ENCODE measurements at regions not wholly inside any gene's neighbourhood (a gene's known extent, or its start where the extent isn't known, plus 50 kb on each side); places are given as distances from the start of the nearest gene placed in this dataset.

DNA sequence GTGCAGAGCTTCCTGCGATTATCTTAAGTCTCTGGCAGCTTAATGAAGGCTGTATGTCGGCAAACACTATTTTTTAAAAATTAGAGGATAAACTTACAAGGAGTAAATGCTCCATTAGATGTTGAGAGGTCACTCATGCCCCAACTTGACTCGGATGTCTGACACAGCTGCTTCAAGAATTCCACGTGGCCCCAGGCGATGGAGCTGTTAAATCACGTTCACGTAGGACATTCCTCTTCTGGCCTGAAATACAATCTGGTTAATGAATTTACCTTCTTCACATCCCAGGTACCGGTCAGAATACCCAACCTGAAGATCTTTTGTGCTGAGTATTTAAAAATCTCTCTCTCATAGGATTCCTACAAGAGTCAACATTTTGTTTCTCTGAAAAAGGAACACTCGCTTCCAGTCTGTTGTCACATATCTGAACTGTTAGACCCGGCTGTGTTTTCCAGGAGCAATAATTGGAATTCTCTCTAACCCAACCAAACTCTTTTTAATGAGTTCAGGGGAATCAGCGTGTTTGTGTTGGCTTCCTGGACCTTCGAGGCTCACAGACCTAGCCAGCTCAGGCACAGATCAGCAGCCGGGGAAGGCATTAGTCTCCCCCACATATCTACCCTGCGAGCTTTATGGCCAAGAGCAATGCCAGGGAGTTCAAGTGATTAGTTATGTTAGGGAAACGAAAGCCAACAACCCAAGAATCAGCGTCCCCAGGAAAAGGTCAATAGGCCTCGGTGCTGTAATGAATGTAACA is 284.9 kb downstream of the FGFR2 start:
- Histone ChIP-seq H3K9ac (ENCODE audit: low read length) (no peak overlapping the region), H3K79me1 (ENCODE audit: low read length) (no peaks in the 10 kb centered on the region), H3K4me3 (ENCODE audit: low read length) (no peak overlapping the region), H4K8ac (ENCODE audit: low read depth, low read length) (no peak overlapping the region), H3K27ac (ENCODE audit: low read depth, low read length) (no peak overlapping the region), H3K79me2 (ENCODE audit: control insufficient read depth, insufficient read depth, low read length) (no peaks in the 10 kb centered on the region), H4K5ac (ENCODE audit: low read length) (no peak overlapping the region), H2BK120ac (ENCODE audit: low read depth, low read length) (no peak overlapping the region), H3K56ac (ENCODE audit: low read length) (no peak overlapping the region), H3K23ac (ENCODE audit: low read length) (no peak overlapping the region), H2BK5ac (ENCODE audit: low read length) (no peak overlapping the region), H3K4ac (ENCODE audit: low read depth, low read length) (no peak overlapping the region), H3K4me1 (ENCODE audit: control insufficient read depth, low read depth, low read length) (peaks cover 9% of the 10 kb centered on the region), H3K4me2 (ENCODE audit: low read length) (no peak overlapping the region), H3K27me3 (ENCODE audit: insufficient read depth, low read length, poor library complexity) (no peaks in the 10 kb centered on the region), H3K18ac (ENCODE audit: low read length) (peak overlapping the region; percentile 71), H2AK5ac (ENCODE audit: low read length) (no peak overlapping the region), H2BK15ac (replicated peaks; ENCODE audit: low read depth) (peak overlapping the region; percentile 46), H3K36me3 (ENCODE audit: control insufficient read depth, insufficient read depth, low read length) (no peaks in the 10 kb centered on the region)
- peak; percentile 58 for DNase-seq
- no CpG with 5 or more reads among the region's 17 CpGs for WGBS (ENCODE audit: extremely low coverage, insufficient coverage, low lambda C conversion rate)

DNA sequence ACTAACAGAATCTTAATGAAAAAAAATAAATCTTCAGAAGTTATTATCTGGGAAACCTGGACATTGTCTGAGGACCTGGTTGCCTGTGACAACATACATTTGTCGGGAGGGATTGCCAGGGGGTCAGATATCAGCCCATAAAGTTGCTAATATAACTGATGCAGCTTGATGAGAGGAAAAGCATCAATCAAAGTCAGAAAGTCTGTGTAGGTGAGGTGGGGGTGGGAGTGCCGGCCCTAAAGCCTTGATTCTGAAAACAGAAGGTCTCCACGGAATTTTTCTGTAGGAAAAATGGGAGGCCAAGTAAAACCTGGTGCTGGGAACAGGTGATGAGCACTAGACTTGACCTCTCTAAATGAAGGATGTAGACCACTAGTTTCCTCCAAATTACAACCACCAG is 281.8 kb downstream of the FGFR2 start:
- no peak overlapping the region for H3K4me2 ChIP-seq (ENCODE audit: low read length)
- no peak overlapping the region for H3K4ac ChIP-seq (ENCODE audit: low read depth, low read length)
- no peak overlapping the region for H4K5ac ChIP-seq (ENCODE audit: low read length)
- no peak overlapping the region for H2BK15ac ChIP-seq (replicated peaks; ENCODE audit: low read depth)
- no peaks in the 10 kb centered on the region for H3K79me1 ChIP-seq (ENCODE audit: low read length)
- H3K27me3 ChIP-seq (ENCODE audit: insufficient read depth, low read length, poor library complexity), result no peaks in the 10 kb centered on the region
- H3K79me2 ChIP-seq (ENCODE audit: control insufficient read depth, insufficient read depth, low read length), result no peaks in the 10 kb centered on the region
- H3K18ac ChIP-seq (ENCODE audit: low read length), result no peak overlapping the region
- H2AK5ac ChIP-seq (ENCODE audit: low read length), result no peak overlapping the region
- peaks cover 9% of the 10 kb centered on the region for H3K4me1 ChIP-seq (ENCODE audit: control insufficient read depth, low read depth, low read length)
- no peak overlapping the region for H3K9ac ChIP-seq (ENCODE audit: low read length)
- no peak overlapping the region for H3K27ac ChIP-seq (ENCODE audit: low read depth, low read length)
- DNase-seq, result no peak
- H3K36me3 ChIP-seq (ENCODE audit: control insufficient read depth, insufficient read depth, low read length), result no peaks in the 10 kb centered on the region
- H3K56ac ChIP-seq (ENCODE audit: low read length), result no peak overlapping the region
- no peak overlapping the region for H2BK5ac ChIP-seq (ENCODE audit: low read length)
- H2BK120ac ChIP-seq (ENCODE audit: low read depth, low read length), result no peak overlapping the region
- no CpG with 5 or more reads among the region's 3 CpGs for WGBS (ENCODE audit: extremely low coverage, insufficient coverage, low lambda C conversion rate)
- no peak overlapping the region for H3K4me3 ChIP-seq (ENCODE audit: low read length)
- no peak overlapping the region for H4K8ac ChIP-seq (ENCODE audit: low read depth, low read length)
- H3K23ac ChIP-seq (ENCODE audit: low read length), result no peak overlapping the region

DNA sequence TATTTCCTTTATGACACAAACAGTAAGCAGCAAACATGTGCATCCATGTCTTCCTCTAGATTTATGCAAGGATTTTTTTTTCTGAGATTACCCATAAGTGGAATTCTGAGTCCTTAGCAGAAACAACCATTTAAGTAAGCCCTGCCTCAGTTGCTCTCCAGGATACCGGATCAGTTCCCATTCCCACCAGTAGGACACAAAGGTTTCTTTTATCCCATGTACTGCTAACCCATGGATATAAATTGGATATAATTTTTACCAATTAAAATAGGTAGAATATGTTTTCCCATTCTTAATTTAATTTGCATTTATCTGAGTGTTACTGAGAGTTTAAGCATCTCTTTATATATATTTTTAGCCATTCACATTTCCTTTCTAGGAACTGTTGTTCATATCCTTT is 280.9 kb downstream of the FGFR2 start:
- no peak overlapping the region for H3K4me3 ChIP-seq (ENCODE audit: low read length)
- WGBS (ENCODE audit: extremely low coverage, insufficient coverage, low lambda C conversion rate), result no CpG with 5 or more reads among the region's 1 CpG
- no peaks in the 10 kb centered on the region for H3K79me2 ChIP-seq (ENCODE audit: control insufficient read depth, insufficient read depth, low read length)
- no peak overlapping the region for H3K4ac ChIP-seq (ENCODE audit: low read depth, low read length)
- H2BK120ac ChIP-seq (ENCODE audit: low read depth, low read length), result no peak overlapping the region
- H3K36me3 ChIP-seq (ENCODE audit: control insufficient read depth, insufficient read depth, low read length), result no peaks in the 10 kb centered on the region
- H3K56ac ChIP-seq (ENCODE audit: low read length), result no peak overlapping the region
- no peak overlapping the region for H3K18ac ChIP-seq (ENCODE audit: low read length)
- no peak overlapping the region for H3K4me2 ChIP-seq (ENCODE audit: low read length)
- H3K23ac ChIP-seq (ENCODE audit: low read length), result no peak overlapping the region
- no peak overlapping the region for H3K27ac ChIP-seq (ENCODE audit: low read depth, low read length)
- no peak overlapping the region for H2BK15ac ChIP-seq (replicated peaks; ENCODE audit: low read depth)
- H3K4me1 ChIP-seq (ENCODE audit: control insufficient read depth, low read depth, low read length), result peaks cover 7% of the 10 kb centered on the region
- no peaks in the 10 kb centered on the region for H3K27me3 ChIP-seq (ENCODE audit: insufficient read depth, low read length, poor library complexity)
- H4K8ac ChIP-seq (ENCODE audit: low read depth, low read length), result no peak overlapping the region
- DNase-seq, result no peak
- no peak overlapping the region for H2AK5ac ChIP-seq (ENCODE audit: low read length)
- no peaks in the 10 kb centered on the region for H3K79me1 ChIP-seq (ENCODE audit: low read length)
- H4K5ac ChIP-seq (ENCODE audit: low read length), result no peak overlapping the region
- H3K9ac ChIP-seq (ENCODE audit: low read length), result no peak overlapping the region
- H2BK5ac ChIP-seq (ENCODE audit: low read length), result no peak overlapping the region

DNA sequence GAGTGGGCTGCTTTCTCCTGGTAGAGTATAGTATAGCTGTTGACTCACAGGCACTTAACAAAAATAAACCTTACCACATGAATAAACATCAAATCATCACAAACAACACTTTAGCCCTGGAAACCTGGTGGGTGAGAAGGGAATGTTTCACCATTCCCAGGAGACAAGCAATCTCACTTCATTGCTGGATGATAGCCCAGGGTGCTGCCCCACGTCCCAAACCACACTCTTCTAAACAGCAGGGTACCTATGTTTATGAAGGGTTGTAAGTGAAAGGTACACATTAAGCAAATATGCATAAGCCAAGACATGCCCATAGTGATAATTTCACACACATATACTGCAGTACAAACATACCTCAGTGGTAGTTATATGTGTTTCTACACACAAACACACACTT is 276.2 kb downstream of the FGFR2 start:
- Histone ChIP-seq H3K79me2 (ENCODE audit: control insufficient read depth, insufficient read depth, low read length) (no peaks in the 10 kb centered on the region), H3K4ac (ENCODE audit: low read depth, low read length) (no peak overlapping the region), H3K4me2 (ENCODE audit: low read length) (no peak overlapping the region), H3K9ac (ENCODE audit: low read length) (no peak overlapping the region), H3K27ac (ENCODE audit: low read depth, low read length) (no peak overlapping the region), H3K4me3 (ENCODE audit: low read length) (no peak overlapping the region), H4K5ac (ENCODE audit: low read length) (no peak overlapping the region), H4K8ac (ENCODE audit: low read depth, low read length) (no peak overlapping the region), H3K23ac (ENCODE audit: low read length) (no peak overlapping the region), H3K27me3 (ENCODE audit: insufficient read depth, low read length, poor library complexity) (no peaks in the 10 kb centered on the region), H3K36me3 (ENCODE audit: control insufficient read depth, insufficient read depth, low read length) (no peaks in the 10 kb centered on the region), H2AK5ac (ENCODE audit: low read length) (no peak overlapping the region), H2BK120ac (ENCODE audit: low read depth, low read length) (no peak overlapping the region), H2BK15ac (replicated peaks; ENCODE audit: low read depth) (no peak overlapping the region), H3K4me1 (ENCODE audit: control insufficient read depth, low read depth, low read length) (no peaks in the 10 kb centered on the region), H2BK5ac (ENCODE audit: low read length) (no peak overlapping the region), H3K56ac (ENCODE audit: low read length) (no peak overlapping the region), H3K18ac (ENCODE audit: low read length) (no peak overlapping the region), H3K79me1 (ENCODE audit: low read length) (no peaks in the 10 kb centered on the region)
- DNase-seq, result no peak
- WGBS (ENCODE audit: extremely low coverage, insufficient coverage, low lambda C conversion rate), result no CpG with 5 or more reads among the region's 1 CpG

DNA sequence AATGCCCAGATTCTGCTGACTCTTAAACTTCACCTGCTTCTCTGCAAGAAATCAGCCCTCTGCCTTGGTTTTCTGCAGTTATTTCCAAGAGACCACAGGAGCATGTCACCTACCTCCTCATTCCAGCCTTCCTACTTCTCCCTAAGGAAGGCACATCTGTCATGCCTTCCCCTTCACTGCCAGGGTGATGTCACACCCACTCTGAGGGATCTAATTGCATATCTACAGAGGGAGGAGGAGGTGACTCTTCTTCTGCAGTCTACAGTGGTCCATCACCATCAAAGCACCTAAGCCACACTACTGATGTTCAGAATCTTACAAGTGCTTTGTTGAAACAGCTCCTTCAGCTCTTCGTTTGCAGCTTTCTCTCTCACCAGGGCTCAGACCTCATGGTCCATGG is 275.5 kb downstream of the FGFR2 start:
- WGBS (ENCODE audit: extremely low coverage, insufficient coverage, low lambda C conversion rate), result no CpG with 5 or more reads among the region's 1 CpG
- Histone ChIP-seq H3K36me3 (ENCODE audit: control insufficient read depth, insufficient read depth, low read length) (no peaks in the 10 kb centered on the region), H3K27me3 (ENCODE audit: insufficient read depth, low read length, poor library complexity) (no peaks in the 10 kb centered on the region), H2BK15ac (replicated peaks; ENCODE audit: low read depth) (no peak overlapping the region), H3K18ac (ENCODE audit: low read length) (no peak overlapping the region), H3K9ac (ENCODE audit: low read length) (no peak overlapping the region), H3K79me2 (ENCODE audit: control insufficient read depth, insufficient read depth, low read length) (no peaks in the 10 kb centered on the region), H3K23ac (ENCODE audit: low read length) (no peak overlapping the region), H4K8ac (ENCODE audit: low read depth, low read length) (no peak overlapping the region), H3K56ac (ENCODE audit: low read length) (no peak overlapping the region), H2AK5ac (ENCODE audit: low read length) (no peak overlapping the region), H3K4me2 (ENCODE audit: low read length) (no peak overlapping the region), H2BK120ac (ENCODE audit: low read depth, low read length) (no peak overlapping the region), H3K4ac (ENCODE audit: low read depth, low read length) (no peak overlapping the region), H3K4me1 (ENCODE audit: control insufficient read depth, low read depth, low read length) (no peaks in the 10 kb centered on the region), H4K5ac (ENCODE audit: low read length) (no peak overlapping the region), H2BK5ac (ENCODE audit: low read length) (no peak overlapping the region), H3K79me1 (ENCODE audit: low read length) (no peaks in the 10 kb centered on the region), H3K27ac (ENCODE audit: low read depth, low read length) (no peak overlapping the region), H3K4me3 (ENCODE audit: low read length) (no peak overlapping the region)
- DNase-seq, result no peak

DNA sequence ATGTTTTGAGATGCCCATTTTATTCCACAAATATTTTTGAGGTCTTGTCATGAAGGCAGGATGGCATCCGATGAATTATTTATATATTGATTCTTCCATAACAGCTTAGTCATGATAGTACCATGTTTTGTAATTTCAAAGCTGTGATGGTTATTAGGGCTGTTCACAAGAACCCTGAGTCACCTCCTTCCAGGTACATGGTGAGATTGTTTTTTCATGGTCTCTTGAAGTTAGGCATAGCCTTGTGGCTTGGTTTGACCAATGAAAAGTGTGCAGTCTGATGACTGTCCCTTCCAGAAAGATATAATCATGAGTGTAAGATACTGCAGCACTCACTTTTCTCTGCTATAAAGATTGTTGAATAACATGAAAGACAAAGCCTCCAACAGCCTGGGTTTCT is 274.8 kb downstream of the FGFR2 start:
- Histone ChIP-seq H3K56ac (ENCODE audit: low read length) (no peak overlapping the region), H3K27ac (ENCODE audit: low read depth, low read length) (no peak overlapping the region), H3K18ac (ENCODE audit: low read length) (no peak overlapping the region), H2BK120ac (ENCODE audit: low read depth, low read length) (no peak overlapping the region), H3K4me3 (ENCODE audit: low read length) (no peak overlapping the region), H3K23ac (ENCODE audit: low read length) (no peak overlapping the region), H4K8ac (ENCODE audit: low read depth, low read length) (no peak overlapping the region), H3K36me3 (ENCODE audit: control insufficient read depth, insufficient read depth, low read length) (no peaks in the 10 kb centered on the region), H3K4me1 (ENCODE audit: control insufficient read depth, low read depth, low read length) (no peaks in the 10 kb centered on the region), H3K4ac (ENCODE audit: low read depth, low read length) (no peak overlapping the region), H3K9ac (ENCODE audit: low read length) (no peak overlapping the region), H2BK15ac (replicated peaks; ENCODE audit: low read depth) (no peak overlapping the region), H2AK5ac (ENCODE audit: low read length) (no peak overlapping the region), H3K4me2 (ENCODE audit: low read length) (no peak overlapping the region), H2BK5ac (ENCODE audit: low read length) (no peak overlapping the region), H3K79me2 (ENCODE audit: control insufficient read depth, insufficient read depth, low read length) (no peaks in the 10 kb centered on the region), H4K5ac (ENCODE audit: low read length) (no peak overlapping the region), H3K27me3 (ENCODE audit: insufficient read depth, low read length, poor library complexity) (no peaks in the 10 kb centered on the region), H3K79me1 (ENCODE audit: low read length) (no peaks in the 10 kb centered on the region)
- DNase-seq, result no peak
- no CpG with 5 or more reads among the region's 1 CpG for WGBS (ENCODE audit: extremely low coverage, insufficient coverage, low lambda C conversion rate)
